ENCODE measurements at regions not wholly inside any gene's neighbourhood (a gene's known extent, or its start where the extent isn't known, plus 50 kb on each side); places are given as distances from the start of the nearest gene placed in this dataset.

- no peak for DNase-seq
These were observed 361.3 kb upstream of the TMTC1 start for GRCh38 chr12:30144777-30145683.

GRCh38 chr12:30142301-30142700 is 358.6 kb upstream of the TMTC1 start:
- DNase-seq: no peak

- peak; percentile 8 for DNase-seq
These were observed 354.7 kb upstream of the TMTC1 start for GRCh38 chr12:30138483-30138882.

- peak; percentile 28 for DNase-seq
These were observed 353.0 kb upstream of the TMTC1 start for GRCh38 chr12:30136696-30137095.

- no peak for DNase-seq
These were observed 352.0 kb upstream of the TMTC1 start for GRCh38 chr12:30135776-30136175.

- DNase-seq: no peak
These were observed 350.5 kb upstream of the TMTC1 start for GRCh38 chr12:30134229-30134628.

- no peak for DNase-seq
These were observed 343.2 kb upstream of the TMTC1 start for GRCh38 chr12:30126944-30127343.

GRCh38 chr12:30120522-30120921 is 336.8 kb upstream of the TMTC1 start:
- DNase-seq: no peak

- no peak for DNase-seq
These were observed 333.7 kb upstream of the TMTC1 start for GRCh38 chr12:30117483-30117882.

- DNase-seq: no peak
These were observed 328.0 kb upstream of the TMTC1 start for GRCh38 chr12:30111719-30112118.

- peak; percentile 48 for DNase-seq
These were observed 327.3 kb upstream of the TMTC1 start for GRCh38 chr12:30110958-30111586.

- DNase-seq: no peak
These were observed 326.8 kb upstream of the TMTC1 start for GRCh38 chr12:30110498-30110897.

- no peak for DNase-seq
These were observed 324.9 kb upstream of the TMTC1 start for GRCh38 chr12:30108666-30109065.

- no peak for DNase-seq
These were observed 322.6 kb upstream of the TMTC1 start for GRCh38 chr12:30106204-30106965.

GRCh38 chr12:30105505-30105904 is 321.8 kb upstream of the TMTC1 start:
- no peak for DNase-seq

- no peak for DNase-seq
These were observed 321.2 kb upstream of the TMTC1 start for GRCh38 chr12:30104971-30105370.

- DNase-seq: peak; percentile 46
These were observed 317.0 kb upstream of the TMTC1 start for GRCh38 chr12:30100741-30101140.

GRCh38 chr12:30098677-30099076 is 314.9 kb upstream of the TMTC1 start:
- no peak for DNase-seq

GRCh38 chr12:30095511-30095910 is 311.8 kb upstream of the TMTC1 start:
- no peak for DNase-seq

- DNase-seq: no peak
These were observed 309.4 kb upstream of the TMTC1 start for GRCh38 chr12:30092983-30093617.

GRCh38 chr12:30090258-30090657 is 306.5 kb upstream of the TMTC1 start:
- no peak for DNase-seq

GRCh38 chr12:30088259-30088995 is 304.7 kb upstream of the TMTC1 start:
- no peak for DNase-seq

Data from fibroblast of upper back skin (primary cell).